ENCODE measurements at regions not wholly inside any gene's neighbourhood (a gene's known extent, or its start where the extent isn't known, plus 50 kb on each side); places are given as distances from the start of the nearest gene placed in this dataset.

- TF ChIP-seq, protein P1, sequence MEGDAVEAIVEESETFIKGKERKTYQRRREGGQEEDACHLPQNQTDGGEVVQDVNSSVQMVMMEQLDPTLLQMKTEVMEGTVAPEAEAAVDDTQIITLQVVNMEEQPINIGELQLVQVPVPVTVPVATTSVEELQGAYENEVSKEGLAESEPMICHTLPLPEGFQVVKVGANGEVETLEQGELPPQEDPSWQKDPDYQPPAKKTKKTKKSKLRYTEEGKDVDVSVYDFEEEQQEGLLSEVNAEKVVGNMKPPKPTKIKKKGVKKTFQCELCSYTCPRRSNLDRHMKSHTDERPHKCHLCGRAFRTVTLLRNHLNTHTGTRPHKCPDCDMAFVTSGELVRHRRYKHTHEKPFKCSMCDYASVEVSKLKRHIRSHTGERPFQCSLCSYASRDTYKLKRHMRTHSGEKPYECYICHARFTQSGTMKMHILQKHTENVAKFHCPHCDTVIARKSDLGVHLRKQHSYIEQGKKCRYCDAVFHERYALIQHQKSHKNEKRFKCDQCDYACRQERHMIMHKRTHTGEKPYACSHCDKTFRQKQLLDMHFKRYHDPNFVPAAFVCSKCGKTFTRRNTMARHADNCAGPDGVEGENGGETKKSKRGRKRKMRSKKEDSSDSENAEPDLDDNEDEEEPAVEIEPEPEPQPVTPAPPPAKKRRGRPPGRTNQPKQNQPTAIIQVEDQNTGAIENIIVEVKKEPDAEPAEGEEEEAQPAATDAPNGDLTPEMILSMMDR (IDR thresholded peaks at IDR 0.05) = no peak
- intact Hi-C loops (cut with DNase I) = no loop called here
- Histone ChIP-seq H3K4me1 (no peaks in the 10 kb centered on the region), H3K27me3 (ENCODE audit: insufficient read depth in 3 of 3, low read length in 2 of 3) (no peaks in the 10 kb centered on the region), H3K27ac (no peak overlapping the region), H3K4me3 (no peak overlapping the region), H3K36me3 (ENCODE audit: insufficient read depth in 1 of 2, low read depth in 1 of 2) (no peaks in the 10 kb centered on the region), H3K9me3 (no peaks in the 10 kb centered on the region)
- 26 to 38% (median 26%) methylated on average over 1 of the region's 1 CpG for WGBS, 3 donors
- DNase-seq (no peak), ATAC-seq (no peak)
Observed at GRCh38 chr11:36718451-36718850, 120.4 kb upstream of the RAG2 start.

DNA sequence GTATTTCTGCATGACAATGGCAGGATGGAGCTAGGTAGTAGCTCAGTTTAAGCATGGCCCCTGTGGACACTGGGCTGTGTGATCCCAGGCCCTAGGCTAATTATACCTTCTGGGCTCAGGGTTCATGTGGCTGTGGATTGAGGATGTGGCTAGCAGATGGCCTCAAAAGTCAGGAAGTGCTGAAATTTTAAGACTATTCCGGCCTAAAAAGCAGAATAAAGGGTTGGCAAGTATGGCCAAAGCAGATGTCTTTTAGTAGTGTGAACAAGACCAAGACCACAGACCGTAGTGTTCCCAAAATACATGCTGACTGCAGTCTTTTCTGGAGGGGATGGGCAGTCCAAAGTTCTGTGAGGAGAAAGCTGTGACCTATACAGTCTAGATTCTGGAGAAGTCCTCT, 115.7 kb upstream of the RAG2 start:
- ATAC-seq (no peak), DNase-seq (no peak)
- intact Hi-C loops (cut with DNase I) = no loop called here
- Histone ChIP-seq H3K4me1 (no peaks in the 10 kb centered on the region), H3K4me3 (no peak overlapping the region), H3K36me3 (ENCODE audit: insufficient read depth in 1 of 2, low read depth in 1 of 2) (no peaks in the 10 kb centered on the region), H3K27ac (no peak overlapping the region), H3K27me3 (ENCODE audit: insufficient read depth in 3 of 3, low read length in 2 of 3) (no peaks in the 10 kb centered on the region), H3K9me3 (no peaks in the 10 kb centered on the region)
- TF ChIP-seq, protein P1 (IDR thresholded peaks at IDR 0.05) = no peak
- 54 to 63% (median 60%) methylated on average over 2 of the region's 2 CpGs for WGBS, 3 donors

DNA sequence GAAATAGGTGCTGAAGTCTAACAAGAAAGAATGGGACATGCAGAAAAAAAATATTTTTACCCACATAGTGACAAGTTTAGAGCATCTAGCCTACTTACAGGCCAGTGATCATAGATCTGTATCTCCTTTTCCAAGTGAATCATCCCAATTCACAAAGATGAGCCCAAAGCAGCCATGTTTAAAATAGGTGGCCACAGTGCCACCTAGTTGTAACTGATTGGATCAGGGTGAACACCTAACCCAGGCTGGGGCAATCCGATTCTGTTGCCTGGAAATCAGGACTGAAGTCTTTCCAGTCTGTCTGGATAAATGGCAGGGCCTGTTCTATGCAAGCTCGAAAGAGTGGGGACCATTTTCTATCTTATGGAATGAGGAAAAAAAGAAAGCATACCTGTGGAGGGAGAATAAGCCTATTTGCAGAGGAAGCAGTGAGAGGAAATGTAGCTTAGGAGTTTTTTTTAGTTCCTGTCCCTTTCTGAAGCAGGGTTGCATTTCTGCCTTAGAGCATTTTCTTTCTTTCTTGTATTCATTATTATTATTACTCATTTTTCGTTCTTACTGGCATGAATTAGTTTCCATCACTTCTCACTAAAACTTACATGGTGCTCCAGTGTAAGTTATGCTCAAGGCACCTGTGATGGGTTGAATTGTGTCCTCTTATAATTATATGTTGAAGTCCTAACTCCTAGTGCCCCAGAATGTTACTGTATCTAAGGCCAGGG, 113.2 kb upstream of the RAG2 start:
- no peak for ATAC-seq
- TF ChIP-seq, protein P1 (IDR thresholded peaks at IDR 0.05) = no peak
- 75 to 82% (median 78%) methylated on average over 3 of the region's 3 CpGs for WGBS, 3 donors
- Histone ChIP-seq H3K27ac (no peak overlapping the region), H3K4me1 (no peaks in the 10 kb centered on the region), H3K9me3 (no peaks in the 10 kb centered on the region), H3K27me3 (ENCODE audit: insufficient read depth in 3 of 3, low read length in 2 of 3) (peaks cover 0 to 4% (median 0%) of the 10 kb centered on the region in 3 donors), H3K4me3 (no peak overlapping the region), H3K36me3 (ENCODE audit: insufficient read depth in 1 of 2, low read depth in 1 of 2) (no peaks in the 10 kb centered on the region)
- intact Hi-C loops (cut with DNase I) = no loop called here
- no peak for DNase-seq

All from psoas muscle (tissue), 7 donors.